DND-41 (cell line): ENCODE measurements at regions not wholly inside any gene's neighbourhood (a gene's known extent, or its start where the extent isn't known, plus 50 kb on each side); places are given as distances from the start of the nearest gene placed in this dataset.
"Not testable (repeated sequence)": the region's sequence is repeated elsewhere in the genome, so short reads cannot be mapped to it uniquely, and the experiment has no call there.

Source experiments
- ATAC-seq: fragments of 200-7000 bp; cut with Tn5 transposase; 3 replicates; pipeline ENCODE4 v1.9.1; 2021; ENCODE audit warnings: low read depth; ENCODE audit not compliant: insufficient read depth
- DNase-seq: peaks from one replicate; pipeline ENCODE4 v3.0.0-alpha.2; 2020
- H2AFZ ChIP-seq: 2 replicates; pipeline ENCODE4 v1.6.0; 2012; ENCODE audit warnings: low read depth, low read length
- H3K27ac ChIP-seq: 2 replicates; pipeline ENCODE4 v1.5.1; 2012; ENCODE audit warnings: low read length, inconsistent platforms
- H3K27me3 ChIP-seq: fragments of 200-600 bp; sonication (generic); 2 replicates; pipeline ENCODE4 v1.6.0; 2012; ENCODE audit warnings: low read length, mild to moderate bottlenecking, inconsistent platforms; ENCODE audit not compliant: insufficient read depth, poor library complexity
- H3K36me3 ChIP-seq: 2 replicates; pipeline ENCODE4 v1.5.1; 2012; ENCODE audit warnings: low read length, inconsistent platforms; ENCODE audit not compliant: insufficient read depth
- H3K4me1 ChIP-seq: 2 replicates; pipeline ENCODE4 v1.5.1; 2012; ENCODE audit warnings: mild to moderate bottlenecking, low read length; ENCODE audit not compliant: insufficient read depth
- H3K4me2 ChIP-seq: 2 replicates; pipeline ENCODE4 v1.6.0; 2012; ENCODE audit warnings: mild to moderate bottlenecking, moderate library complexity, low read length, inconsistent platforms; ENCODE audit not compliant: insufficient read depth
- H3K4me3 ChIP-seq, 2 experiments: fragments of 200-600 bp in 1 of 2; shearing (Covaris generic) in 1 of 2; 2 replicates each; pipeline ENCODE4 v1.5.1; 2012 to 2016; ENCODE audit warnings: inconsistent platforms in 2 of 2, low read length in 2 of 2, mild to moderate bottlenecking in 2 of 2, low read depth in 1 of 2, moderate library complexity in 1 of 2
- H3K79me2 ChIP-seq: 2 replicates; pipeline ENCODE4 v1.6.0; 2012; ENCODE audit warnings: low read length, inconsistent platforms; ENCODE audit not compliant: insufficient read depth
- H3K9ac ChIP-seq: 2 replicates; pipeline ENCODE4 v1.6.0; 2012; ENCODE audit warnings: low read depth, mild to moderate bottlenecking, inconsistent platforms, low read length, moderate library complexity
- H3K9me3 ChIP-seq: 2 replicates; pipeline ENCODE4 v1.5.1; 2012; ENCODE audit warnings: low read length, moderate library complexity, mild to moderate bottlenecking, inconsistent platforms; ENCODE audit not compliant: insufficient read depth, severe bottlenecking
- H4K20me1 ChIP-seq: 2 replicates; pipeline ENCODE4 v1.6.0; 2012; ENCODE audit warnings: low read length; ENCODE audit not compliant: insufficient read depth
- CTCF ChIP-seq: IDR thresholded peaks from 2 replicates; pipeline ENCODE4 v1.5.1; 2012; ENCODE audit warnings: borderline replicate concordance, low read length, moderate library complexity, mild to moderate bottlenecking; ENCODE audit not compliant: poor library complexity, severe bottlenecking; ENCODE audit errors: extremely low read depth
- EZH2 ChIP-seq: IDR thresholded peaks from 3 replicates; pipeline ENCODE4 v1.6.1; 2012; ENCODE audit warnings: borderline replicate concordance, low read depth, mild to moderate bottlenecking, moderate library complexity, low read length, inconsistent platforms; ENCODE audit not compliant: severe bottlenecking

DNA sequence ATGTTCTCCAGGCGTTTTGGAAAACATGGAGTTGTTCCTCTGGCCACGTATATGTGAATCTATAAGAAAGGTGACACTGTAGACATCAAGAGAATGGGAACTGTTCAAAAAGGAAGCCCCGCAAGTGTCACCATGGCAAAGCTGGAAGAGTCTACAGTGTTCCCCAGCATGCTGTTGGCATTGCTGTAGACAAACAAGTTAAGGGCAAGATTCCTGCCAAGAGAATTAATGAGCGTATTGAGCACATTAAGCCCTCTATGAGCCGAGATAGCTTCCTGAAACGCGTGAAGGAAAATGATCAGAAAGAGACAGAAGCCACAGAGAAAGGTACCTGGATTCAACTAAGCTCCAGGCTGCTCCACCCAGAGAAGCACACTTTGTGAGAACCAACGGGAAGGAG, 92.5 kb upstream of the EIF5 start:
- Histone ChIP-seq H3K36me3 (no peaks in the 10 kb centered on the region), H3K9ac (no peak overlapping the region), H3K79me2 (no peaks in the 10 kb centered on the region), H3K4me2 (no peak overlapping the region), H3K4me1 (no peaks in the 10 kb centered on the region), H3K27me3 (peaks cover 9% of the 10 kb centered on the region), H3K9me3 (peaks cover 9% of the 10 kb centered on the region), H4K20me1 (no peaks in the 10 kb centered on the region), H2AFZ (no peak overlapping the region), H3K27ac (no peak overlapping the region), H3K4me3 (no peak overlapping the region)
- TF ChIP-seq EZH2 (no peak), CTCF (no peak)
- DNase-seq = no peak
- no peak for ATAC-seq

DNA sequence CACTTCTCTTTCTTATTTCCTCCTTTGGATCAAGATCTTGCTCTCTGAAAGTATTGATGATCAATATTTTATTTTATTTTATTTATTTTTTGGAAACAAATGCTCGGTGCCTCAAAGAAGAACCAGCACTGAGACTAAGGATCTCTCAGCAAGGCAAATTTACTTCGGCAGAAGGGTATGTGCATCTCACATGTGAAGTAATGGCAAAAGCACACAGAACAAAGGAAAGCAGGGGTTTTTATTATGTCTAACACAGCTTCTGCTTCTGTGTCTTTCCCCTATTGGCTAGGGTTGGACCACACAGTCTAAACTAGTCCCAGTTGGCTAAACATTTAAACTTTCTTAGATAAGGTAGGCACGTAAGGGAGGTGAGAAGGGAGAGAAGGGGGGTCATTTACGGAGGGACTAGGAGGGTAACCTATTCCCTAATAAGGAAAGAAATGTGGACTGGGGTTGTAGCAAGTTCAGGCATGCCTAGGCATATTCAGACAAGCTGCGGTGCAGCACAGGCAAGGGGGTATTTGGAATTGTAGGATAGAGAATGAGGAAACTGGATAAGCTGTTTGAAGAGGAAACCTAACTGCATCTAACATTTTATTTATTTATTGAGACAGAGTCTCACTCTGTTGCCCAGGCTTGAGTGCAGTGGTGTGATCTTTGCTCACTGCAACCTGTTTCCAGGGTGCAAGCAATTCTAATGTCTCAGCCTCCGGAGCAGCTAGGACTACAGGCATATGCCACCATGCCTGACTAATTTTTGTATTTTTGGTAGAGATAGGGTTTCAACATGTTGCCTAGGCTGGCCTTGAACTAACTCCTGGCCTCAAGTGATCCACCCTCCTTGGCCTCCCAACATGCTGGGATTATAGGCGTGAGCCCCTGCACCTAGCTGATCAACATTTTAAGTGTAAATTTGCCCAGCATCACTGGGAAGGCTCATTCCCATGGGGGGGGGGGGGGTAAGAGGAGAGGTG, 90.0 kb upstream of the EIF5 start:
- Histone ChIP-seq H3K4me1 (no peaks in the 10 kb centered on the region), H3K4me3 (no peak overlapping the region), H3K9me3 (peaks cover 3% of the 10 kb centered on the region), H3K27ac (no peak overlapping the region), H3K36me3 (no peaks in the 10 kb centered on the region), H3K27me3 (peaks cover 9% of the 10 kb centered on the region), H2AFZ (no peak overlapping the region), H3K79me2 (no peaks in the 10 kb centered on the region), H3K4me2 (no peak overlapping the region), H4K20me1 (no peaks in the 10 kb centered on the region), H3K9ac (no peak overlapping the region)
- DNase-seq = no peak
- no peak for ATAC-seq
- TF ChIP-seq CTCF = no peak
- no peak for TF ChIP-seq EZH2

DNA sequence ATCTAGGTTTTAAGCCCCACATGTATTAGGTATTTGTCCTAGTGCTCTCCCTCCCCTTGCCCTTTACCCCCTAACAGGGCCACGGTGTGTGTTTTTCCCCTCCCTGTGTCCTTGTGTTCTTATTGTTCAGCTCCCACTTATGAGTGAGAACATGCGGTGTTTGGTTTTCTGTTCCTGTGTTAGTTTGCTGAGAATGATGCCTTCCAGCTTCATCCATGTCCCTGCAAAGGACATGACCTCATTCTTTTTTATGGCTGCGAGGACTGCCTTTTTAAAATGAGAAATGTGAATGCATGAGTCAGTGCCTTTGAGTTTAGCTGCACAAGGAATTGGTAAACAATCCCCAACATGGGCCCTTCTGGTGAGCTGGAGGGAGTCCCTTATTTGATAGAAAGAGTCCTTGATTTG, 88.4 kb upstream of the EIF5 start:
- not testable (repeated sequence) for H3K9ac ChIP-seq, H3K9me3 ChIP-seq, H3K27me3 ChIP-seq, DNase-seq, H3K4me3 ChIP-seq, H2AFZ ChIP-seq, H3K79me2 ChIP-seq, ATAC-seq, H3K4me1 ChIP-seq, H3K36me3 ChIP-seq, H3K4me2 ChIP-seq, H4K20me1 ChIP-seq, H3K27ac ChIP-seq

- TF ChIP-seq CTCF (no peak), EZH2 (no peak)
- Histone ChIP-seq H3K4me2 (no peak overlapping the region), H3K4me3 (no peak overlapping the region), H3K27me3 (peaks cover 9% of the 10 kb centered on the region), H3K79me2 (no peaks in the 10 kb centered on the region), H3K4me1 (no peaks in the 10 kb centered on the region), H3K9me3 (no peaks in the 10 kb centered on the region), H3K36me3 (no peaks in the 10 kb centered on the region), H3K9ac (no peak overlapping the region), H2AFZ (no peak overlapping the region), H3K27ac (no peak overlapping the region), H4K20me1 (no peaks in the 10 kb centered on the region)
- no peak for ATAC-seq
- no peak for DNase-seq
These were observed 88.0 kb upstream of the EIF5 start for GRCh38 chr14:103246070-103246469.
